ENCODE measurements at regions not wholly inside any gene's neighbourhood (a gene's known extent, or its start where the extent isn't known, plus 50 kb on each side); places are given as distances from the start of the nearest gene placed in this dataset.

- no peaks in the 10 kb centered on the region for H3K27me3 Mint-ChIP-seq
- ATAC-seq (no peak), DNase-seq (no peak)
- no peak for TF ChIP-seq CTCF (IDR thresholded peaks at IDR 0.05)
- H3K4me3 Mint-ChIP-seq, result no peak overlapping the region
- no peaks in the 10 kb centered on the region for H3K4me1 Mint-ChIP-seq (ENCODE audit: low read depth)
- intact Hi-C loops (cut with micrococcal nuclease), result no loop called here
- H3K27ac Mint-ChIP-seq, result no peak overlapping the region
- H3K36me3 Mint-ChIP-seq (ENCODE audit: low read depth), result no peaks in the 10 kb centered on the region
- no peaks in the 10 kb centered on the region for H3K9me3 Mint-ChIP-seq
- POLR2A ChIA-PET, result no interaction called here
- CTCF ChIA-PET, result no interaction called here
Measured at GRCh38 chr7:10122551-10123100, 851.0 kb upstream of the PHF14 start.

GRCh38 chr7:10128748-10129147 is 844.9 kb upstream of the PHF14 start:
- ATAC-seq, result no peak
- POLR2A ChIA-PET, result no interaction called here
- no peaks in the 10 kb centered on the region for H3K36me3 Mint-ChIP-seq (ENCODE audit: low read depth)
- no peak overlapping the region for H3K27ac Mint-ChIP-seq
- no peaks in the 10 kb centered on the region for H3K4me1 Mint-ChIP-seq (ENCODE audit: low read depth)
- intact Hi-C loops (cut with micrococcal nuclease), result no loop called here
- no peak for DNase-seq
- TF ChIP-seq CTCF (IDR thresholded peaks at IDR 0.05), result no peak
- no peaks in the 10 kb centered on the region for H3K27me3 Mint-ChIP-seq
- H3K9me3 Mint-ChIP-seq, result no peaks in the 10 kb centered on the region
- CTCF ChIA-PET, result no interaction called here
- no peak overlapping the region for H3K4me3 Mint-ChIP-seq

- POLR2A ChIA-PET, result no interaction called here
- no peak for TF ChIP-seq CTCF (IDR thresholded peaks at IDR 0.05)
- Mint-ChIP-seq H3K9me3 (no peaks in the 10 kb centered on the region), H3K27me3 (no peaks in the 10 kb centered on the region), H3K4me1 (ENCODE audit: low read depth) (no peaks in the 10 kb centered on the region), H3K27ac (no peak overlapping the region), H3K36me3 (ENCODE audit: low read depth) (no peaks in the 10 kb centered on the region), H3K4me3 (no peak overlapping the region)
- intact Hi-C loops (cut with micrococcal nuclease), result no loop called here
- ATAC-seq, result no peak
- CTCF ChIA-PET, result no interaction called here
- DNase-seq, result no peak
Measured at GRCh38 chr7:10138087-10138854, 835.4 kb upstream of the PHF14 start.

- CTCF ChIA-PET, result no interaction called here
- H3K36me3 Mint-ChIP-seq (ENCODE audit: low read depth), result no peaks in the 10 kb centered on the region
- no peak for ATAC-seq
Measured at GRCh38 chr7:10146271-10146670, 827.4 kb upstream of the PHF14 start.

More at GRCh38 chr7:10146271-10146670, 827.4 kb upstream of the PHF14 start:
- H3K4me3 Mint-ChIP-seq, result no peak overlapping the region
- DNase-seq, result no peak
- POLR2A ChIA-PET, result no interaction called here
- no peaks in the 10 kb centered on the region for H3K4me1 Mint-ChIP-seq (ENCODE audit: low read depth)
- H3K27ac Mint-ChIP-seq, result no peak overlapping the region
- no peak for TF ChIP-seq CTCF (IDR thresholded peaks at IDR 0.05)
- intact Hi-C loops (cut with micrococcal nuclease), result no loop called here
- H3K27me3 Mint-ChIP-seq, result no peaks in the 10 kb centered on the region
- H3K9me3 Mint-ChIP-seq, result no peaks in the 10 kb centered on the region
